OCI-LY3 (cell line): ENCODE measurements at regions not wholly inside any gene's neighbourhood (a gene's known extent, or its start where the extent isn't known, plus 50 kb on each side); places are given as distances from the start of the nearest gene placed in this dataset.
"Not testable (repeated sequence)": the region's sequence is repeated elsewhere in the genome, so short reads cannot be mapped to it uniquely, and the experiment has no call there.

ENCODE experiments used
- H2AFZ ChIP-seq: fragments of 200-600, 300-600 bp; shearing (Covaris generic); 2 replicates; pipeline ENCODE4 v1.6.0; 2014; ENCODE audit warnings: antibody characterized with exemption, low read depth, low read length
- H3K27ac ChIP-seq: fragments of 200-600, 300-600 bp; sonication (generic); 2 replicates; pipeline ENCODE4 v1.5.1; 2014; ENCODE audit warnings: mild to moderate bottlenecking, low read length, moderate library complexity, mixed read lengths
- H3K27me3 ChIP-seq: fragments of 200-600, 300-600 bp; sonication (generic); 2 replicates; pipeline ENCODE4 v1.6.1; 2014; ENCODE audit warnings: low read depth, low read length, mixed read lengths
- H3K36me3 ChIP-seq: fragments of 200-600, 300-600 bp; sonication (generic); replicated peaks from 2 replicates; pipeline ENCODE3; 2014; ENCODE audit warnings: low read depth, low read length, mixed read lengths
- H3K4me1 ChIP-seq: fragments of 300-600, 200-600 bp; sonication (generic); 2 replicates; pipeline ENCODE4 v1.6.1; 2014; ENCODE audit warnings: low read length, mixed read lengths
- H3K4me2 ChIP-seq: fragments of 200-600, 300-600 bp; sonication (generic); 2 replicates; pipeline ENCODE4 v1.6.1; 2014; ENCODE audit warnings: low read length, mixed read lengths
- H3K4me3 ChIP-seq: fragments of 300-600, 200-600 bp; sonication (generic); 2 replicates; pipeline ENCODE4 v1.5.1; 2014; ENCODE audit warnings: antibody characterized with exemption, mild to moderate bottlenecking, low read length, moderate library complexity
- H3K79me2 ChIP-seq: fragments of 300-600, 200-600 bp; shearing (Covaris generic); 2 replicates; pipeline ENCODE4 v1.6.1; 2014; ENCODE audit warnings: mild to moderate bottlenecking, low read length, mixed read lengths
- H3K9ac ChIP-seq: fragments of 300-600, 200-600 bp; shearing (Covaris generic); 2 replicates; pipeline ENCODE4 v1.6.0; 2014; ENCODE audit warnings: mild to moderate bottlenecking, low read length, moderate library complexity
- H3K9me3 ChIP-seq: fragments of 200-600, 300-600 bp; shearing (Covaris generic); 2 replicates; pipeline ENCODE4 v1.6.1; 2014; ENCODE audit warnings: low read length, mixed read lengths; ENCODE audit not compliant: insufficient read depth
- H4K20me1 ChIP-seq: fragments of 200-600, 300-600 bp; sonication (generic); 2 replicates; pipeline ENCODE4 v1.6.1; 2016; ENCODE audit warnings: low read length, mixed read lengths; ENCODE audit not compliant: insufficient read depth
- CTCF ChIP-seq: fragments of 200-600, 300-600 bp; sonication (generic); IDR thresholded peaks from 2 replicates; pipeline ENCODE4 v1.5.1; 2014; ENCODE audit warnings: antibody characterized with exemption, low read length, low read depth
- EZH2phosphoT487 ChIP-seq: fragments of 200-600 bp; shearing (Covaris generic); IDR thresholded peaks from 2 replicates; pipeline ENCODE4 v1.6.1; 2018; ENCODE audit warnings: antibody characterized with exemption, mixed run types, low read depth

- no peak overlapping the region for H2AFZ ChIP-seq
- no peak overlapping the region for H3K9ac ChIP-seq
- no peaks in the 10 kb centered on the region for H3K9me3 ChIP-seq
- no peak overlapping the region for H3K4me2 ChIP-seq
- H3K27ac ChIP-seq: no peak overlapping the region
- TF ChIP-seq CTCF (no peak), EZH2phosphoT487 (no peak)
- H3K27me3 ChIP-seq: no peaks in the 10 kb centered on the region
- no peaks in the 10 kb centered on the region for H4K20me1 ChIP-seq
- H3K4me3 ChIP-seq: no peak overlapping the region
- no peaks in the 10 kb centered on the region for H3K4me1 ChIP-seq
- no peaks in the 10 kb centered on the region for H3K36me3 ChIP-seq
- H3K79me2 ChIP-seq: no peaks in the 10 kb centered on the region
Measured at GRCh38 chr4:156374069-156374468, 420.4 kb upstream of the CTSO start.

GRCh38 chr4:156367502-156367901 is 413.8 kb upstream of the CTSO start:
- not testable (repeated sequence) for H4K20me1 ChIP-seq, H3K4me2 ChIP-seq, H3K27ac ChIP-seq, H3K4me1 ChIP-seq, H3K4me3 ChIP-seq, H3K9ac ChIP-seq, H3K79me2 ChIP-seq, H2AFZ ChIP-seq, H3K36me3 ChIP-seq, H3K27me3 ChIP-seq, H3K9me3 ChIP-seq

GRCh38 chr4:156362581-156362980 is 408.9 kb upstream of the CTSO start:
- no peaks in the 10 kb centered on the region for H3K4me1 ChIP-seq
- H3K79me2 ChIP-seq: no peaks in the 10 kb centered on the region
- no peaks in the 10 kb centered on the region for H3K27me3 ChIP-seq
- H3K4me2 ChIP-seq: no peak overlapping the region
- H3K9me3 ChIP-seq: no peaks in the 10 kb centered on the region
- no peak overlapping the region for H2AFZ ChIP-seq
- H3K36me3 ChIP-seq: no peaks in the 10 kb centered on the region
- H3K9ac ChIP-seq: no peak overlapping the region
- H4K20me1 ChIP-seq: no peaks in the 10 kb centered on the region
- no peak for TF ChIP-seq EZH2phosphoT487
- TF ChIP-seq CTCF: no peak
- H3K27ac ChIP-seq: no peak overlapping the region
- H3K4me3 ChIP-seq: no peak overlapping the region

GRCh38 chr4:156347412-156348075 is 393.9 kb upstream of the CTSO start:
- Histone ChIP-seq H2AFZ (no peak overlapping the region), H3K4me1 (no peaks in the 10 kb centered on the region), H3K9ac (no peak overlapping the region), H3K4me2 (no peak overlapping the region), H3K9me3 (no peaks in the 10 kb centered on the region), H4K20me1 (no peaks in the 10 kb centered on the region), H3K27ac (no peak overlapping the region), H3K27me3 (no peaks in the 10 kb centered on the region), H3K79me2 (no peaks in the 10 kb centered on the region), H3K4me3 (no peak overlapping the region), H3K36me3 (no peaks in the 10 kb centered on the region)
- no peak for TF ChIP-seq EZH2phosphoT487
- TF ChIP-seq CTCF: no peak
